Testis (tissue), 2 donors: ENCODE measurements at regions not wholly inside any gene's neighbourhood (a gene's known extent, or its start where the extent isn't known, plus 50 kb on each side); places are given as distances from the start of the nearest gene placed in this dataset.

Experiments
- POLR2A ChIP-seq: fragments of 450-650 bp; IDR thresholded peaks from one replicate; pipeline ENCODE4 v1.6.1; 2017; ENCODE audit warnings: antibody characterized with exemption, mild to moderate bottlenecking, moderate library complexity
- TF ChIP-seq, protein P1 (sequence below), 3 experiments: fragments of 450-650 bp in 2 of 3; fragments of 200-600 bp in 1 of 3; sonication (generic) in 1 of 3; IDR thresholded peaks; one replicate each; pipeline ENCODE4 v1.5.1; 2016 to 2019; ENCODE audit warnings: antibody characterized with exemption in 3 of 3, mild to moderate bottlenecking in 2 of 3, moderate library complexity in 1 of 3

DNA sequence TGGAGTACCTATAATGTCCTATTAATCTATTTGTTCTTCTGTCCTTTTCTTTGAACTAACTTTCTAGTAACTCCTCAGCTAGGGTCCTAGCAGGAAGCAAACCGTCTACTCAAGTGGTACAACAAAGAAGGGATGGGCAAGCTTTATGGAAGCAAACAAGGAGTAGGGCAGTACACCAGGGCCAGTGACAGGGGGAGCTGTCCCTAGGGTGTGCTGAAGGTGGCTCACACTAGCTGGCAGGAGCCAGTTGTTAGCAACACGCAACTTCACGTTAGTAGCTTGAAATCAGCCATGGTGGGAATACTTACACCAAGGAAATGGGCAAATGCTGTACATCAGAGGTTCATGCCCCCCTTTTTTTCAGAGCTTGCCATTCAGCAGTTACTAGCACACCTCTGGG is 74.0 kb upstream of the EYA2 start:
- TF ChIP-seq, protein P1, sequence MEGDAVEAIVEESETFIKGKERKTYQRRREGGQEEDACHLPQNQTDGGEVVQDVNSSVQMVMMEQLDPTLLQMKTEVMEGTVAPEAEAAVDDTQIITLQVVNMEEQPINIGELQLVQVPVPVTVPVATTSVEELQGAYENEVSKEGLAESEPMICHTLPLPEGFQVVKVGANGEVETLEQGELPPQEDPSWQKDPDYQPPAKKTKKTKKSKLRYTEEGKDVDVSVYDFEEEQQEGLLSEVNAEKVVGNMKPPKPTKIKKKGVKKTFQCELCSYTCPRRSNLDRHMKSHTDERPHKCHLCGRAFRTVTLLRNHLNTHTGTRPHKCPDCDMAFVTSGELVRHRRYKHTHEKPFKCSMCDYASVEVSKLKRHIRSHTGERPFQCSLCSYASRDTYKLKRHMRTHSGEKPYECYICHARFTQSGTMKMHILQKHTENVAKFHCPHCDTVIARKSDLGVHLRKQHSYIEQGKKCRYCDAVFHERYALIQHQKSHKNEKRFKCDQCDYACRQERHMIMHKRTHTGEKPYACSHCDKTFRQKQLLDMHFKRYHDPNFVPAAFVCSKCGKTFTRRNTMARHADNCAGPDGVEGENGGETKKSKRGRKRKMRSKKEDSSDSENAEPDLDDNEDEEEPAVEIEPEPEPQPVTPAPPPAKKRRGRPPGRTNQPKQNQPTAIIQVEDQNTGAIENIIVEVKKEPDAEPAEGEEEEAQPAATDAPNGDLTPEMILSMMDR (IDR thresholded peaks at IDR 0.05) = no peak
- no peak for TF ChIP-seq POLR2A
